Cerebellar cortex (tissue), 1 donor: ENCODE measurements at regions not wholly inside any gene's neighbourhood (a gene's known extent, or its start where the extent isn't known, plus 50 kb on each side); places are given as distances from the start of the nearest gene placed in this dataset.

Experiments
- DNase-seq: peaks from one replicate; pipeline ENCODE4 v3.0.0-alpha.2; 2015; ENCODE audit warnings: low spot score

DNA sequence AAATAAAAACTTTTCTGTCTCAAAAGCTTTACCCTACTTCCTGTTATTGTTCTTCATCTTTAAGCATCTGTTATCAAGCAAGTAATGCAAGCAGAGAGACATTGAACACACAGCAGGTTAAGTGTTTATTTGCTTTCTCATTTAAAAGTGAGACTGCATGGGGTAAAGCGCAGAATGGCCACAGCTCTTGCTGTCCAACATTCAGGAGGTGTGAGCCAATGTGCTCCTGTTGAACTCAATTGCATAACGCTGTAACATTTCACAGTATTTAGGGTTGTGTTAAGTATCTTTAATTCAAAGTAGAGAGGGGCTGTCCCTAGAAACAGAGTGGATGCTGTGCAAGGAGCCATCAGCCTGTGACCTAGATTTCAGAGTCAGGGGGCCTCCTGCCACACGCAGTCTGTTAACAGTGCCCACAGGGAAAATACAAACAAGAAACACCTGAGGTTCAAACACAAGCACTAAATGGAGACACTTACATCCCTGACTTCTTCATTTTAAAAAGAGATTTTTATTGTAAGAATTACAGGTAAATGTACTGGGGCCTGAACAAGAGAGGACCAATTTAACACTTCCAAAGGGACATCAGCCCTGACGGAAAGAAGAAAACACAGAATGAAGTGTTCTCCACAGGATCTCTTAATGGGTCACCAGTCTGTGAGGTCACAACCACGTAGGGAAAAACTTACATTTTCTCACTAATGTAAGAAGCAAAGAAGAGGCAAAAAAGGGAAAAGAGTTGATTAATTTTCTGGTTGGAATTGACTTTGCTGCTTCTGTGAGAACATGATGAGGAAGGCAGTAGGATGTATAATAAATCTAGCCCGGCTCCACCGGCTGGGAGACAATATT, 815.1 kb downstream of the VGLL3 start:
- DNase-seq, result no peak

DNA sequence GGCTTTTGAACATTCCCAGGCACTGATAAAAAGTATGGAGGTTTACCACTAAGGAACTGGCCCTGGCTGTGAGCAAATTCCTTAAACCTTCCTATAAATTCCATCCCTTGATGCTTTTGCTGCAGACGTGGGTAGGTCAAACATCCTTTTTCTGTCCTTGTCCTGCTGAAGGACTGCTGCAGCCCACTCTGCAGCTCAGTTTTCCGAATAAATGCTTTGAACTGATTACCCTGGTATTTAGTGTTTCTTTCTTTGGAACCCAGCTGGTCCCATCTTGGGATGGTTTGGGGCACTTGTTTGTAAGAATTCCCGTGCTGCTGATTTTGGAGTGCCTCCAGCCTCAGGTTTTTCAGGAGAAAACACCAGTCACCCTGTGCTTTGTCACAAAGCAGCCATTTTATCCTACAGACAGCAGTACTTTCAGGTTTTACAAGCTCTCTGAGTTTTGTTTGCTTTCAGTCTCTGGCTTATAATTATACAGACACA, 815.9 kb downstream of the VGLL3 start:
- DNase-seq, result no peak

DNA sequence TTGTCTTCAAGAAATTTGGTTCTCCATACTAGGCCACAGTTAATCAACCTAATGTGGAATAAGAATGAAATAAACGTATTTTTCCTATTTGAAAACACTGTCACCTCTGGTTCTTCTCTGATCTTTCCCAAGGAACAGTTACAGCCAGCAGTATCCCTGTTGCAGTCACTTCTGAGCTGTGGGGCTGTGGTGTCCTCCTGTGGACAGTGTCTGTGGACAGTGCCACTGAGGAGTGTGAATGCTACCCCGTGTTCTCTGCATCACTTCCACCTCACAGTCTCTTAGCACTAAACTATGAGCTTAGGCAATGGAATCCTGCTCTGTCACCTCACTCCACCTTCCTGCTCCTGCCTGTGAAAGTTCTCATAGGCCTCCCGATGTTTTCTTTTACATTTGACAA, 817.5 kb downstream of the VGLL3 start:
- DNase-seq, result no peak

DNA sequence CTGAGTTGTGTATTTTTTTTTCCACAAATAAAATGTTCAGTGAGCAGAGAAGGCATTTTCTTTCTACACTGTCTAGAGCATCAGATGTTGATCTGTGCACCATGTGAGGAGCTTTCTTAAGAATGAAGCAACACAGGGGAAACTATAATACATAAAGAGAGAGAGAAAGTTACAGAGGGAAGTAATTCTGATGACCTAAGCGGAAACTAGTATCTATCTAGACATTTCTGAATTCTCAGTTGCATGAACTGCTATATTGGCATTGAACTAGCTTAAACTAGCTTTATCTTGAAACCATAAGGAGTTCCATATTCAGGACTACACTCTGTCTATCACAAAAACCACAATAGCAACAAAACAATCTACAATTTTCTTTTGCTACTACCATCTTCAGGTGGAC, 822.4 kb downstream of the VGLL3 start:
- DNase-seq, result no peak

DNA sequence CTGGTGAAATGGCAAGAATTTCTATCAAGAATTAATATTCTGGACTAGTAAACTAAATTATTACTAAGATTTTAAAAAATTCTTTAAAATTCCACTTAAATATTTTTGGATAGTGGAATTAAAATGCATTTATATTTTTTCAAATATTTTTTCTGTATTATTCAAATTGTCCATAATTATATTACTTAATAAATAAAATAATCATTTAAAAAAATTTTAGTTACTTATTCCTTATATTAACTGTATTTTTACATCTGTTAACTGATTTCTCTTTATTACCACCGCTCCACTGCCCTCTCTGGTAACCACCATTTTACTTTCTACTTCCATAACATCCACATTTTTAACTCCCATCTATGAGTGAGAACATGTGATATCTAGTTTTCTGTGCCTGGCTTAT, 828.4 kb downstream of the VGLL3 start:
- no peak for DNase-seq

DNA sequence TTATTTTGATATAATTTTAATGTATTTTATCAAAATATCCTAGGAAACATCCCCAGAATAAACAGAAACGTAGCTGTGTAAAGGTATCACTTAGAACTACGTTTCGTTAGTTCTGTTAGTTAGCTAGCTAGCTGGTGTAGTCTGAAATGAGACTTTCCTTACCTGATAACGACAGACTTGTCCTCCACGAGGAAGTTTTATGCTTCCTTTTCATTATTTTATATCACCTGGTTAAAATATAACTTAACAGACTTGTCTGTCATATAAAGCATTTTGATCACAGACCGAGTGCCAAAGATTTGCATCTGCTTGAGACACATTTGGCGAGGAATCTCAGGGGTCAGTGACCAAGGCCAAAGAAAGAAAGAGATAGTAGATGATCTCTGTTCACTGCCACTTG, 829.5 kb downstream of the VGLL3 start:
- no peak for DNase-seq

DNA sequence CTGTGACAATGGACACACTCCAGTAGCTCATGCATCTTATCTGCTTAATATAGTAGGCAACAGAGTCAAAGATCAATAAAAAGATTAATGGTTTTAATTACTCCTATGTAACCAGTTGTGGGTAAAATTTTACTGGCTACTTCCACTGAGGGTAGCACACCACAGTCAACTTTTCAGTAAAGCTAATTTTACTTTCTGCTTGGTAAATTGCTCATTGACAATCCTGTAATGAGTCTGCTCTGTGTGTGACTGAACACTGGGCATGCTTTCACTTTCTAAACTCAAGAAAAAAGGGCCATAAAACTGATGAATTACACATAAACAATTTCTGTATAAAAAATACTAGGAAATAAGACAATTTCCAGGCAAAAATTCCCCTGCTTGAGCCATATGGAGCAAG, 838.3 kb downstream of the VGLL3 start:
- DNase-seq, result no peak

DNA sequence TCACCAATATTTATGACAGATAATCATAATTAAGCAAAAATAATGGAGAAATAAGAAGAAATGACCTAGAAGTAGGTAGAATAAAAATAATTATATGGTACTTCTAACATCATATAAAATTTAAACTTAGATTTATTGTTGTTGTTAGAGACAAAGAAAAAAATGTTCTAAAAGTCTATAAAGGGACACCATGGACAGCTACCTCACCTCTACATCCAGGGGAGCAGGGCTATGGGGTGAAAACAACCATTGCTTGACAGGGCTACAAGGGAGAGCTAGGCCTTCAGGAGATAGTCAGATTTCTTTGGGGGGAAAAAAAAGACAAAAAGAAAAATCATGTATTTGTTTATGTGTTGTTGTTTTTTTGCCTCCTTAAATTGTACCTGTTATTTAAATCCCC, 841.9 kb downstream of the VGLL3 start:
- DNase-seq, result no peak

DNA sequence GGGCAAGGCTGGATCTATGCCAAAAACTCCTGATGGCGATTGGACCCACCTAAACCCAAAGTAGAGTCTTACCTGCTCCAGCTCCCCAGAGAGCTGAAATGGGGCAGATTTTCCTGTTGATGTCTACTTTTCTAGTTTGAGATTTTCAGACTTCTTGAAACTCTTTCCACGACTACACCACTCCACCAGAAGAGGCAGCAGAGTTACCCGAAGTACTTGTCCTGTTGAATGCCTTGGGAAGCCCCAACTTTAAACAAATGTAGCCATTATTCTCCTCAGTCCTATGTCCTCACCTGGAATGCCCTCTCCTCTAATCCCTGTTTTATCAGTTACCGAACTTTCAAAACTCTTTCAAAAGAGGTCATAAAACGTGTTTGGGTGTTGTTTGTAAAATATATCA, 843.8 kb downstream of the VGLL3 start:
- DNase-seq, result no peak

DNA sequence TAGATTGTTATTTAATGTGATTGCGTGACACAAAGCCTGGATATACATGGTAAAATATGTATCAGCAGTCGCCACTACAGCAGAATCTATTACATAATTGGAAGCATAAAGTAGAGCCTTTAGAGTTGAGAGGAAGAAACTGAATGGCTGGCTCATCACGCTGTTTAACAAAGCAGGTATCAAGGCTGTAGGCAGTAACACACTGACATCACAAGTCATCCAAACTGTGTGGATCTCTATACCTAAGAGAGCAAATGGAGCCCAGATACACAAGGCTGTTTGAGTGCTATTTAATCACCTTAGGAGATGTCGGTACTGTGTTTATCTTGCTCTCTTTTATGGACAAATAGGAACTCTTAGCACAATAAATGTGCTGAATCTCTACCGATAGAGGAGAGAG, 864.4 kb downstream of the VGLL3 start:
- DNase-seq, result no peak
